C4-2B (cell line): ENCODE measurements at regions not wholly inside any gene's neighbourhood (a gene's known extent, or its start where the extent isn't known, plus 50 kb on each side); places are given as distances from the start of the nearest gene placed in this dataset.

Source experiments
- ZFX ChIP-seq: fragments of 450-650 bp; IDR thresholded peaks from 2 replicates; pipeline ENCODE4 v1.6.1; 2017
- TF ChIP-seq, protein P1 (sequence below): fragments of 450-650 bp; conservative IDR thresholded peaks from 2 replicates; pipeline ENCODE4 v1.5.1; 2017; ENCODE audit warnings: mild to moderate bottlenecking

DNA sequence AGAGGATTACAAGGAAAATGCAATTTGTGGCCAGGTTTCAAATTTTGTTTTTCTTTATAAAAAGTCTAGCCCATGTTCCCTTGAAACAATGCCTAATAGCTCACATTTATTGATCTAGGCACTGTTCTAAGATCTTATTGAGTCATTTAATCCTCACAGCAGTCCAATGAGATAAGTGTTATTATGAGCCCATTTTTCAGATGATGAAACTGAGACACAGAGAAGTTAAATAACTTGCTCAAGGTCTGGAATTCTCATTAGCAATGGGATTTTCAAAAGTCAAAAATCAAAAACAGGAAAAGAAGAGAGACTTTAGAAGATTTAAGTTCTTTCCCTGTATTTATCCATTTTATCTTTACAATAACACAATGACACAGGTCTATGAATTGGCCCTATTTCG lies 90.0 kb upstream of the COL6A5 start:
- TF ChIP-seq, protein P1, sequence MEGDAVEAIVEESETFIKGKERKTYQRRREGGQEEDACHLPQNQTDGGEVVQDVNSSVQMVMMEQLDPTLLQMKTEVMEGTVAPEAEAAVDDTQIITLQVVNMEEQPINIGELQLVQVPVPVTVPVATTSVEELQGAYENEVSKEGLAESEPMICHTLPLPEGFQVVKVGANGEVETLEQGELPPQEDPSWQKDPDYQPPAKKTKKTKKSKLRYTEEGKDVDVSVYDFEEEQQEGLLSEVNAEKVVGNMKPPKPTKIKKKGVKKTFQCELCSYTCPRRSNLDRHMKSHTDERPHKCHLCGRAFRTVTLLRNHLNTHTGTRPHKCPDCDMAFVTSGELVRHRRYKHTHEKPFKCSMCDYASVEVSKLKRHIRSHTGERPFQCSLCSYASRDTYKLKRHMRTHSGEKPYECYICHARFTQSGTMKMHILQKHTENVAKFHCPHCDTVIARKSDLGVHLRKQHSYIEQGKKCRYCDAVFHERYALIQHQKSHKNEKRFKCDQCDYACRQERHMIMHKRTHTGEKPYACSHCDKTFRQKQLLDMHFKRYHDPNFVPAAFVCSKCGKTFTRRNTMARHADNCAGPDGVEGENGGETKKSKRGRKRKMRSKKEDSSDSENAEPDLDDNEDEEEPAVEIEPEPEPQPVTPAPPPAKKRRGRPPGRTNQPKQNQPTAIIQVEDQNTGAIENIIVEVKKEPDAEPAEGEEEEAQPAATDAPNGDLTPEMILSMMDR: no peak
- TF ChIP-seq ZFX: no peak
